Spleen (tissue), 7 donors: ENCODE measurements at regions not wholly inside any gene's neighbourhood (a gene's known extent, or its start where the extent isn't known, plus 50 kb on each side); places are given as distances from the start of the nearest gene placed in this dataset.

Experiments
- CTCF ChIP-seq, 11 experiments: fragments of 200-600 bp in 7 of 11; fragments of 450-650 bp in 4 of 11; sonication (generic) in 4 of 11; IDR thresholded peaks in 8 of 11; conservative IDR thresholded peaks in 3 of 11; 1 replicate in 7 of 11; 2 replicates in 4 of 11; pipeline versions ENCODE4 v1.4.0 to v1.8.0; 2016 to 2021; ENCODE audit warnings: antibody characterized with exemption in 11 of 11, inconsistent platforms in 4 of 11, mild to moderate bottlenecking in 1 of 11
- POLR2AphosphoS5 ChIP-seq, 3 donors: sonication (generic); formaldehyde crosslinking; IDR thresholded peaks; one replicate each; pipeline ENCODE4 v1.5.1; 2017; ENCODE audit warnings: antibody characterized with exemption in 3 of 3
- donor health status: DM: no; HTN: no; CAD: no; lungs with moderate emphysema.
- donor health status: DM: no; HTN: no; CAD: no.
- donor health status: DM: no; HTN: no; CAD: no.

- no peak for TF ChIP-seq CTCF (IDR thresholded peaks at IDR 0.05 in 8 of 11, conservative IDR thresholded peaks at IDR 0.05 in 3 of 11)
- TF ChIP-seq POLR2AphosphoS5 (IDR thresholded peaks at IDR 0.05), result peak in 1 of 3 donors; percentile 44
Observed at GRCh38 chr20:40339661-40340449, 349.2 kb downstream of the MAFB start.
